ENCODE measurements at regions not wholly inside any gene's neighbourhood (a gene's known extent, or its start where the extent isn't known, plus 50 kb on each side); places are given as distances from the start of the nearest gene placed in this dataset.

DNA sequence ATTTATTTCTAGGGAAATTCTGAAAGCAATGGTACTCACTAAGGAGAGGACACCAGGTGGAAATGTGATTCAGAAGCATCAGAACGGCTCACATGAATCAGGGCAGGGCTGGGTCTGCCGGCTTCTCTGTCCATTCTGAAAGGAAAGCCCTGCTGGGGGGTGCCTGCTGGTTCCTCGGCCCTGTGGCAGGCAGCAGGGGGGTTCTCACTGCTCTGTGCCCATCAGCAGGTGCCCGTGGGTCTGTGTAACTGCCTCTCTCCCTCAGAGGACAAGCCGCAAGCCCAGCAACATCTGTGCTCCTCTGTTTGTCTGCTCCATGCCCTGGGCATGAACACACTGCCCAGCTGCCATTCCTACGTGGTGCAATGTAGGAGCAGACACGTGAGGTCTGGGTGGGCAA is 74.9 kb upstream of the ZNF423 start:
- no peaks in the 10 kb centered on the region for H3K4me1 ChIP-seq (ENCODE audit: control insufficient read depth, extremely low read depth, insufficient read depth, low read length)
- H3K79me2 ChIP-seq (ENCODE audit: control insufficient read depth, insufficient read depth, low read length) = no peaks in the 10 kb centered on the region
- no peak overlapping the region for H3K4me3 ChIP-seq (replicated peaks in 1 of 3; ENCODE audit: insufficient read depth in 1 of 3, low read depth in 1 of 3, low read length in 3 of 3)
- no peaks in the 10 kb centered on the region for H3K27me3 ChIP-seq (ENCODE audit: control insufficient read depth in 2 of 2, insufficient read depth in 2 of 2, low read length in 2 of 2)
- no peak overlapping the region for H3K27ac ChIP-seq (ENCODE audit: insufficient read depth, low read depth, low read length)
- no peak overlapping the region for H3K9ac ChIP-seq (replicated peaks; ENCODE audit: extremely low read depth, insufficient read depth, low read length)
- no peak overlapping the region for H3K4me2 ChIP-seq (ENCODE audit: insufficient read depth, low read length)
- intact Hi-C loops (cut with micrococcal nuclease) = no loop called here
- no peaks in the 10 kb centered on the region for H3K9me3 ChIP-seq (replicated peaks; ENCODE audit: control insufficient read depth, insufficient read depth, low read length)
- DNase-seq (ENCODE audit: low read depth, low spot score) (no peak), FAIRE-seq (no peak)
- TF ChIP-seq MYC (IDR thresholded peaks at IDR 0.05; ENCODE audit: low read depth, low read length) (no peak), MAX (IDR thresholded peaks at IDR 0.05; ENCODE audit: insufficient read depth, insufficient read length) (no peak), EZH2 (IDR thresholded peaks at IDR 0.05; ENCODE audit: borderline replicate concordance, low read depth, low read length, severe bottlenecking) (no peak), POLR2A (IDR thresholded peaks at IDR 0.05; ENCODE audit: low read depth, low read length) (no peak), GATA2 (IDR thresholded peaks at IDR 0.05; ENCODE audit: insufficient read depth, insufficient read length, low read depth, low read length) (no peak), CTCF (IDR thresholded peaks at IDR 0.05; ENCODE audit: extremely low read depth in 1 of 2, insufficient read depth in 1 of 2, low read depth in 1 of 2, low read length in 2 of 2) (no peak), POLR2AphosphoS5 (IDR thresholded peaks at IDR 0.05; ENCODE audit: insufficient read depth, low read depth, low read length) (no peak), JUN (IDR thresholded peaks at IDR 0.05; ENCODE audit: borderline replicate concordance, insufficient read depth, insufficient read length, low read depth) (no peak), FOS (IDR thresholded peaks at IDR 0.05; ENCODE audit: borderline replicate concordance, insufficient read depth, low read length) (no peak)
- no peak overlapping the region for H2AFZ ChIP-seq (ENCODE audit: low read depth, low read length)
- no peaks in the 10 kb centered on the region for H4K20me1 ChIP-seq (replicated peaks; ENCODE audit: control insufficient read depth, extremely low read depth, insufficient read depth, low read length)
- no TSS peak for BruUV-seq (replicated peaks)
- dilution Hi-C loops (cut with MboI; ENCODE audit: extremely low pct_ligation_motif_present, low sequenced_read_pairs) = no loop called here
- ChIA-PET CTCF (interaction anchor here (1.2 kb wide), 1 partner anchor 27 kb away, joined by 3 read pairs; no protein-coding TSS in a partner anchor), POLR2A (no interaction called here)
- H3K9me1 ChIP-seq (replicated peaks; ENCODE audit: control insufficient read depth, extremely low read depth, insufficient read depth, low read length) = no peaks in the 10 kb centered on the region
- no peaks in the 10 kb centered on the region for H3K36me3 ChIP-seq (ENCODE audit: control insufficient read depth in 2 of 2, extremely low read depth in 1 of 2, insufficient read depth in 2 of 2, low read length in 2 of 2)
